ENCODE measurements at regions not wholly inside any gene's neighbourhood (a gene's known extent, or its start where the extent isn't known, plus 50 kb on each side); places are given as distances from the start of the nearest gene placed in this dataset.

DNA sequence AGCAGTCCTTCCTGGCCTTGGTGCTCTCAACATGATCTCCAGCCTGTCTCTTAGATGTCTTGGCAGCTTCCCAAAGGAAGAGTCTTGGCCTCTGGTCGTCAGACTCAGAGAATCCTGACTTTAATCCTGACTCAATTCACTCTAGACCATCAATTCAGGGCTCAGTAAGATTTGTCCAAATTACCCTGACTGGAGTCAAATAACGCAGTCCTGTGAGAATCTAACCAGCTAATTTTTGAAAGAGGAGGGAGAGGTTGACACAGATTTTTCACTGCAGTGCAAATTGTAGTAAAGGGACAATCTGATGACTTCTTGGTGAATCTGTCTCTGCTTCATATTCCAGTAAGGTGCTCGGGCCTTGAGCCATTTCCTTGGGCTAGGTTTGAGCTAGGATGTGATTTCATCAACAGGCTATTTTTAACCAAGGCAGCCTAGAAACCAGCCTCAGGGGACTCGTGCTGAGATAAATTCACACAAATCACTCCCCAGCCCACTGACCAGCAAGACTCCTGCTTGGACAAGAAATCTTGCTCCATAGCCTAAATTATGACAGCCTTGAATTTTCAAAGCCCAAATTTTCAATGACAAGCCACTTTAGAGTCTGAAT lies 257.4 kb downstream of the ENC1 start:
- ChIA-PET POLR2A (no interaction called here), RAD21 (ENCODE audit: low non-redundant PET in 1 of 2, low total read pairs in 2 of 2, uncharacterized antibody in 2 of 2, unreplicated experiment in 2 of 2) (no interaction called here), CTCF (no interaction called here)
- ATAC-seq (no peak), DNase-seq (ENCODE audit: low read depth, low spot score) (no peak)
- no peak overlapping the region for H2AFZ ChIP-seq (ENCODE audit: low read depth, low read length, poor library complexity, severe bottlenecking)
- no peak overlapping the region for H3K4me3 ChIP-seq (replicated peaks in 1 of 2; ENCODE audit: low read depth in 1 of 2, low read length in 2 of 2)
- intact Hi-C loops (cut with micrococcal nuclease): no loop called here
- H3K36me3 ChIP-seq (ENCODE audit: control insufficient read depth in 1 of 2, insufficient read depth in 2 of 2, low read length in 2 of 2): no peaks in the 10 kb centered on the region
- TF ChIP-seq POLR2A (IDR thresholded peaks at IDR 0.05; ENCODE audit: borderline replicate concordance, extremely low read depth, insufficient read depth, insufficient read length): no peak
- TF ChIP-seq POLR2AphosphoS5 (IDR thresholded peaks at IDR 0.05; ENCODE audit: low read depth, low read length): no peak
- TF ChIP-seq, protein P1, sequence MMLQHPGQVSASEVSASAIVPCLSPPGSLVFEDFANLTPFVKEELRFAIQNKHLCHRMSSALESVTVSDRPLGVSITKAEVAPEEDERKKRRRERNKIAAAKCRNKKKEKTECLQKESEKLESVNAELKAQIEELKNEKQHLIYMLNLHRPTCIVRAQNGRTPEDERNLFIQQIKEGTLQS (IDR thresholded peaks at IDR 0.05): no peak
- no peak for TF ChIP-seq ZNF274 (IDR thresholded peaks at IDR 0.05; ENCODE audit: low read depth, low read length)
- TF ChIP-seq CEBPB (IDR thresholded peaks at IDR 0.05; ENCODE audit: low read depth): no peak
- no peak for TF ChIP-seq CTCF (IDR thresholded peaks at IDR 0.05 in 2 of 3, conservative IDR thresholded peaks at IDR 0.05 in 1 of 3; ENCODE audit: borderline replicate concordance in 1 of 3, insufficient read depth in 1 of 3, low read depth in 2 of 3, low read length in 2 of 3)
- no peak for TF ChIP-seq CBX3 (IDR thresholded peaks at IDR 0.05; ENCODE audit: low read depth)
- H3K9ac ChIP-seq (ENCODE audit: low read length): no peak overlapping the region
- no peaks in the 10 kb centered on the region for H3K9me3 ChIP-seq (ENCODE audit: control insufficient read depth in 1 of 2, insufficient read depth in 1 of 2, low read depth in 1 of 2, low read length in 2 of 2)
- H3K79me2 ChIP-seq (ENCODE audit: insufficient read depth, low read length): no peaks in the 10 kb centered on the region
- no peaks in the 10 kb centered on the region for H3K27me3 ChIP-seq (ENCODE audit: insufficient read depth, low read length)
- no peak overlapping the region for H3K4me2 ChIP-seq (ENCODE audit: low read length)
- H3K27ac ChIP-seq (ENCODE audit: low read depth, low read length): no peak overlapping the region
- no TSS peak for BruUV-seq (replicated peaks)
- H3K9me2 ChIP-seq (ENCODE audit: insufficient read depth): no peaks in the 10 kb centered on the region
- H3K4me1 ChIP-seq (ENCODE audit: control insufficient read depth in 1 of 2, insufficient read depth in 2 of 2, low read length in 2 of 2): no peaks in the 10 kb centered on the region
- H4K20me1 ChIP-seq (ENCODE audit: insufficient read depth): no peaks in the 10 kb centered on the region
